GM21737 (cell line): ENCODE measurements at regions not wholly inside any gene's neighbourhood (a gene's known extent, or its start where the extent isn't known, plus 50 kb on each side); places are given as distances from the start of the nearest gene placed in this dataset.
"Not testable (repeated sequence)": the region's sequence is repeated elsewhere in the genome, so short reads cannot be mapped to it uniquely, and the experiment has no call there.

ENCODE experiments used
- ATAC-seq: cut with Tn5 transposase; IDR thresholded peaks from one replicate; pipeline ENCODE4 v1.9.1; 2021; ENCODE audit warnings: mild to moderate bottlenecking, moderate library complexity; ENCODE audit not compliant: unreplicated experiment

DNA sequence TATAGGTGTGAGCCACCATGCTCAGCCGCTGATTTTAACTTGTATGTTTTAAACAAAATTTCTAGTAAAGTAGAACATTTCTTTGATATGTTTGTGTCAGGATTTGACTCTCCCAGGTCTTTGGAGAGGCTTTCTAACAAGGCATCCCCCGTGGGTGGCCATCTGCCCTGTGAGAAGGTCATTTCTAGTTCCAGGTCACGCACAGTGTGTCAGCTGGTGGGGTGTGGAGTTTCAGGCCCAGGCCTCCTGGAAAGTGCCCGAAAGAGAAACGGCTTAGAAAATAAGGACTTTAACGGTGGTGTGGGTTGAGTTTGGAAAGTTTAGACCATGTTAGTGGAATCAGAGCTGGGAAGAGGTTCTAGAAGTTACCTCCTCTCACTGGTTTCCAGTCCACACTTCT lies 61.0 kb downstream of the SPDYE17 start:
- not testable (repeated sequence) for ATAC-seq

DNA sequence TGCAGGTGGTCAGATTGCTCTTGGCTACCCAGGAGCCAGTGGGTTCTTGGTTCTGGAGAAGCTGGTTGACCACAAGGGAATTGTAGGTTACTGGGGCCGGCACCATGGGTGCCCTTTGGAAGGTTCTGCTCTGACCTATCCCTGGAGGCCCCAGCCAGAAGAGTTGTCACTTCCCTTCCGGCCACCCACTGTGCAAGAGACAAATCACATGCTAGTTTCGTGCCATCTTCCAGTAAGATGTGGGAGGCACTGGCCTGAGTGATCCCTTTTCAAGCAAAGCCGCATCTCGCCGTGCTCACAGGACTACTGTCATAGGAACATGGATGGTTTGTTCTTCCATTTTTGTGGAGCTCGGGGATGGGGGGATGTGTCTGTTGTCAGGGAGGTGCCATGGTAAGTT lies 62.3 kb downstream of the SPDYE17 start:
- not testable (repeated sequence) for ATAC-seq

DNA sequence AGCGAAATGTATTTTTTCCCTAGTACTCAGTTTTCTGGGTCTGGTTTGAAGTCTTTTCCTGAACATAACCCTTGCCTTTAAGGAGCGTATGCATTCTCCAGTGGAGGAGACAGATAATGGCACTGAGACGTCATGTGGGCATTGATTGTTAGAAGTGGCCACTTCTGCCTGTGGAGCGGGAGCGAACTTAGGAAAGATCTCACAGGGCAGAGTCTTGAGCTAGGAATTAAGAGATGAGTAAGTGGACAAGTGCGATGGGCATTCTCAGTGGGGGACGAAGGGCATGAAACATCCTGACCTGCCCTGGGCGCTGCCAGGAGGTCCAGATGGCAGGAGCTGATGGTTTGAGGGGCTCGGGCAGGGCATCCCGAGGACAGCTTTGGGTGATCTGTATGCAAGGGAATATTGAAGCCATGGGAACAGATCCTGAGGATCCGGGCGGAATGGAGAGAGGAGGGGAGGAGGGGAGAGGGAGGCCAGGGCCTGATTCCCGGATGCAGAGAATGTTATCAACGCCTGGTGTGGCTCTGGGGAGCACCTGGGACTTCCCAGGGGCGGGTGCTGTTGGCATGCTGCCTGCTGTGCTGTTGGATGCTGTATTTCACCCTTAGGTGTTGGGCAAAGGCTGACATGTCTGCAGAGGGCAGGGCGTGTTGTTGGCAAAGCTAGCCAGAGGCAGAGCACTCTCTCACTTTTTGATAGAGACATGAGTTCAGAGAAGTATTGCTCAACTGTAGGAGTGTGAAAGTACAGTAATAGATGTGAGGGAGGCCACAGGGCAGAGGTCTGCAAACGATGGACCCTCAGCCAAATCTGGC lies 66.2 kb downstream of the SPDYE17 start:
- ATAC-seq = not testable (repeated sequence)

DNA sequence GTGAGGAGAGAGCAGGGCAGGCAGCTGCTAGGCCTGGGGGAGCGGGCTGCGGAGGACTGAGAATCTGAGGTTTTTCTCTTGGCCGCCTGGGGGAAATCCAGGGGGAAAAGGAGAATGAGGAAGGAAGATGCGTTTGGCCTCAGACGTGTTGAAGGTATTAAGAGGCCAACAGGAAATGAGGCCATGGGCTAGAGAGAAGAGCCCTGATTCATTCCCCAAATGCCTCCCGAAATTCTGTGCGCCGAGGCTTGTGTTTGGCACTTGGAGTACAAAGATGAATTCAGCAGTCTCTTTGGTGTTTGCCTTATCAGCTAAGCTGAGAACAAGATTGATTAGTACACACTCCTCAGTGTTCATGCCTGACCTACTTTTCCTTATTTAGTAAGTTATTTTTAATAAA lies 68.1 kb downstream of the SPDYE17 start:
- not testable (repeated sequence) for ATAC-seq

DNA sequence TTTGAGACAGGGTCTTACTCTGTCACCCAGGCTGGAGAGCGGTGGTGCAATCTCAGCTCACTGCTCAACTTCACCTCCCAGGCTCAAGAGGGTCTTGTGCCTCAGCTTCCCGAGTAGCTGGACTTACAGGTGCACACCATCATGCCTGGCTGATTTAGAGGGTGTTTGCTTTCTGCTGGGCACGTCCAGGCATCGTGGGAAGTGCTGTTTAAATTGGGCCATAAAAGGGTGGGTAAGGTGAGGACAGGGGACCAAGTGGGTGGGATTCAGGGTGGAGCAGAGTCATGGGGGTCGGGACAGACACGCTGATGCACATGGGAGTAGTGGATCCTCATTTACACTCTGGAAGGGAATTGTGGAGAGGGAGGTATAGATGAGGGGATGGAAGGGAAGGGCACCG lies 69.1 kb downstream of the SPDYE17 start:
- ATAC-seq = not testable (repeated sequence)

DNA sequence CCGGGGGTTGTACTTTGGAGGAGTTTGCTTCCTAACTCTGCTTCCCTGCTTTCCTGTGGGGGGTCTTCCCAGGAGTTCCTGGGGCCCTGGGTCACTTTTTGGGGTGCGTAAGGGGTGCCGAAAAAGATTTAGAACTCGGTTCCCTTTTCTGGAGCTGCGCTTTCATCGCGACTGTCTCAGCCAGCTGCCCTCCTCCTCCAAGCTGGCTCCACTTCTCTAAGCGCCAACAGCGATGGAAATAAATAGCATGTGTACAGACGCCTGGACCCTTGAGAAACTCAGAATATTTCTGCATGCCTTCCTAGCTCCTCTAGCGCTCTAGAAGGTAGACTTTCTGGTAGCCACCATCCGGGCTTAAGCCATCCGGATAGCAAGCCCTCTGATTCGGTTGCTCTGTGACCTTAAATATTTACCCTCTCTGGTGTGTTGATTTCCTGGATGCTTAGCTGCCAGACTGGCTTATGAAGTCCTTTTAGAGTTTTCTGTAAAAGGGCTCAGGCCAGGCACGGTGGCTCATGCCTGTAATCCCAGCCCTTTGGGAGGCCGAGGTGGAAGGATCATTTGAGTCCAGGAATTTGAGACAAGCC lies 71.7 kb downstream of the SPDYE17 start:
- ATAC-seq = peak; percentile 12

DNA sequence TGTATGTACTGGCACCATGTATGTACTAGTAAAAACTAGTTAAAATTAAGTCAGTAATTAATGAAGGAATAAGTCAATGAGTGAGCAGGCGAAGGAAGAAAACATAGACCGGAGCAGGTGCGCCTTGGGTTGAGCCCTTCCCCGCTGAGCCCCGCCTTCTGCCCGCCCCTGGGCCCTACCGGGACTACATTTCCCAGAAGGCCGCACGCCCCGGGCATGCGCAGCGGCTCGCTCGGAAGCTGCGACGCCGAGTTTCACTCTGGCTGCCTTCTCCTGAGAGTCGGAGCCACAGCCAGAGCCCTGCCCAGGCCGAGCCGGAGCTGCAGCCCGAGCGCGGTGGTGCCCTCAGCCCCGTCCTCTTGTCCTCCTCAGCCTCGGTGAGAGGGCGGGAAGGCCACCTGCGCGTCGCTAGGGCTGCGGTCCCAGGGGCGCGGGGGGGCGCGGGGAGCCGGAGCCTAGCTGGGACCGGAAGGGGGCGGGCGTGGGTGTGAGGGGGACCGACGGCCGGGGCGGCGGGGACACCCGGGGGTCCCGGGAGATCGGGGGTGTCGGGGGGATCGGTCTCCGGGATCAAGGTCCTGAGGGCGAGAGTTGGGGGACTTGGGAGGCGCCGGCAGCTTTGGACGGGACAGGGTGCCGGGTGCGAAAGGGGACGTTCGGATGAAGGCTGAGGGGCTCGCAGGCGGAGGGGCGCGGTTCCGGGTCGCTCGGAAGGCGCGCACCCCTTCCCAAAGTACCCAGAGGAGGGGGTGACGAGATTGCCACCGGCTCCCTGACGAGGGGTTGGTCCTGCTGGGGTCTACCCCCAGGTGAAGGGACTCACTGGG lies 72.4 kb downstream of the SPDYE17 start:
- peak; percentile 97 for ATAC-seq

DNA sequence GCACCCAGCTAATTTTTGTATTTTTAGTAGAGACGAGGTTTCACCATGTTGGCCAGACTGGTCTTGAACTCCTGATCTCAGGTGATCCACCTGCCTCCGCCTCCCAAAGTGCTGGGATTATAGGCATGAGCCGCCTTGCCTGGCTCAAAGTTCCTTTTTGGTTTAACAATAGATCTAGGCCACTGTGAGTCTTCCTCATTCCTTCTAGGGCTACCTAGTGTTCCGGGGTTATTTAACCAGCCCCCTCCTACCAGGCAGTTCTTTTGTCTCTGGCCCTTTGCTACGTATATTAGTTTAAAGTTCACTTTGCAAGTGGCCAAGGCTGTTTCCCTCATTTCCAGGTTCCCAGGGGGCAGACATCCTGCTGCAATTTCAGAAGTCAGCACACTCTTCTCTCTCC lies 75.6 kb downstream of the SPDYE17 start:
- ATAC-seq = not testable (repeated sequence)

DNA sequence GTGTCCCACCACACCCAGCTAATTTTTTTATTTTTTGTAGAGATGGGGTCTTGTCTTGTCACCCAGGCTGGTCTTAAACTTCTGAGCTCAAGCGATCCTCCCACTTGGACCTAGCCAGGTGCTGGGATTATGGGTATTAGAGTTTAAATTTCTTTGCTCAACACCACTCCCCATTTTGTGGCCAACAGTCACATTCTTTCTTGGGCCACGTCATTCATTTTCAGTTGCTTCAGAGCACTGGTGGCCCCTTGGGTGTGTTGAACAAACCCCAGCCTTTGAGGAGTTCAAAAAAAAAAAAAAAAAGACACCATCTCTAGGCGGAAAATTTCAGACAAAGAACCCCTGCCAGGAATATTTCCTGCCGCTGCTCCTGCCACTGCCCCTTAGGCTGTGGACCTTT lies 77.0 kb downstream of the SPDYE17 start:
- ATAC-seq = not testable (repeated sequence)

DNA sequence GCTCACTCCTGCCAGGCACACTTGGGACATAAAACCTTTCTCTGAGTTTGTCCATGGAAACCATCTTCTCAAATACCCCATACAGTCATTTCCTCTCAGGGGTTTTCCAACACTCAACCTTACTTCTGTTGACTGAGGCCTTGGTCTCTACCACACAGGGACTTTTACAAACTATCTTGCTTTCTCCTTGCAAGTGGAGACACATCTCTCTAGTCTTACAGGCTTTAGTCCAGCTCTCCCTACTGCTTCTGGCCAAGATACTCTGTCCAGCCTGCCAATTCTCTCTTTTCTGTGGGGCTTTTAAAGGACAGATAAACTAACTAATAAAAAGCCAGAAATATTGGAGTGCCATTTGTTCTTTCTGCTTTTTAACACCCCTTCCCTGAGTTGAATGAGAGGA lies 87.6 kb downstream of the SPDYE17 start:
- peak; percentile 64 for ATAC-seq

DNA sequence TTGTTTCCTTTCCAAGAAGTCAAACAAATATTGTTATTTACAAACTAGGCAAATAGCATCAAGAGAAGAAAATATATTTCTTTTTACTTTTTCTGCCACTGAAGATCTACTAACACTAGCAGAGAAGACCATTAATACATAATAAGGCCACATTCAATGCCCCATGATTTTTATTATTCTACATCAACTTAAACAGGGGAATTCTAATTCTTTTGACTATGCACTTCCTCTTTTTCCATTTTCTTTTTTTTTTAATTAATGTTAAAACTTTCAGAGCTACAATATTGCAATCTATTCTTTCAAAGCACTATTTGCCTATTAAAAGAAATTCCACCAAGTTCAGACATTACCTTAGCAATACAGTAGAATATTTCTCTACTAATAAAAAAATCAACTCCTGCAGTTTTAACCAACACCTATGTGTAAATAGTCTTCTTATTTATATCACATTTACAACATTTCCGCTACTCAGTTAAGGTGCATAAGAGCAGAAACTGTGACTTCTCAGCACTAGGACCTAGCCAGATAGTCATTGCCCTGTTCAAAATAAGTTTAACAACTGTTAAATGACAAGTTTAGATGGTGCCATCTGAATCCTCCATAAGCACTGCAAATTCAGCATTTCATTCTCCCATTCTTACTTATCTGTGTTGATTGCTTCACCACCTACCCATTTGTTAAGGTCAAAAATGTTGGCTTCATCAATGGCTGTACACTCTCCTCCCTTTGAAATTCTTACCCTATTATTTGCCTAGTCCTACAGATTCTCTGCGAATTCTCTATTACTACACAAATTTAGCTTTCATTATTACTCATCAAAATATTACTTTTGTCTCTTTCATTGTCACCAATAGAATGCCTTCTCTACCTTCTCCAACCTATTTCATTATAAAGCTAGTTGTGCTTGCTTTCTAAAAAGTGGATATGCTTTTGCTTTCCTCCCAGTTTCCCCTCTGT lies 90.1 kb downstream of the SPDYE17 start:
- ATAC-seq = not testable (repeated sequence)

DNA sequence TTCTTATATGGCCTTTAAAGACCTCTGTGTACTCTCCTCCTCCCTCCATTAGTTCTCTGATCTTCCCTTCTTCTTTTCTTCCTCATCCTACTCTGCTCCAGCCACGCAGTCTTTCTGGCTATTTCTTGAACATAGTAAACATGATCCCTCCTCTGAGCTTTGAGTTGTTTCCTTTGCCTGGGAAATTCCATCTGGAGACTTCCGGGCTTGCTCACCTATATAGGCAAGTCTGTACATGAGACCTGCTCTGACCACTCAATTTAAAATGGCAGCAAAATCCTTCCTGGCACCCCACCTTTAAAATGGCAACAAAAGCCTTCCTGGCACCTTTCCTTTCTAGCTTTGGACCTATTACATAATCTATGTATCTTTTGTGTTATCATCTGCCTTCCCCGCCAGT lies 94.4 kb downstream of the SPDYE17 start:
- ATAC-seq = not testable (repeated sequence)

DNA sequence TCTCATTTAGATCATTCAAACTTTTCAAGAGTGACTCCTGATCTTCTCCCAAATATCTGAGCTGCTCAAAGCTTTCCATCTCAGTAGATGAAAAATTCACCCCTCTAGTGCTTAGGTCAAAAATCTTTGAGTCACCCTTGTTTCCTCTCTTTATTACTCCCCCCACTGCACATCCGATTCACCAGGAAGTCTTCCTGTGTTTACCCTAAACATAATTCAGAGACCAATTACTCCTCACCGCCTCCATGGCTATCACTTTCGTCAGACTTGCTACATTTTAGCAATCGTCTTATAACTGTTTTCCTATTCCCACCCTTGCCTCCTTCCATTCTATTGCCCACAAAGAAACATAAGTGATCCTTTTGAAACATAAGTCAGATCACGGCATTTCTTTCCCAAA lies 94.8 kb downstream of the SPDYE17 start:
- ATAC-seq = not testable (repeated sequence)

DNA sequence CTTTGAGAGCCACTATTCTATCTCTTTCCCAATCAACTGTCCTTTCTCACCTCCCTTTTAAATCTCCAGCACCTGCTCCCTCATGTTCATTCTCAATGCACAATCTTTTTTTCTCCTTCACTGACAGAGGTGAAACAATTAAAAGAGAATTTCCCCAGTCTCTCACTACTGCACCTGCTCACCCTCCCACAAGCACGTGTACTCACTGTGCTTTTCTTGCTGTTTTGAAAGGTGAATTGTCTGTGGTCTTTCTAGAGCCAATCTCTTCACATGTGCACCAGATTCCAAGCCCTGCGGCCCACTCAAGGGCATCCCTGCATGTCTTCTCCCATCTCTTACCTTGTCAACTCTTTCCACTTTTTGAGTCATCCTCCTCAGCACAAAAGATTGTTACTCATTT lies 95.8 kb downstream of the SPDYE17 start:
- not testable (repeated sequence) for ATAC-seq

DNA sequence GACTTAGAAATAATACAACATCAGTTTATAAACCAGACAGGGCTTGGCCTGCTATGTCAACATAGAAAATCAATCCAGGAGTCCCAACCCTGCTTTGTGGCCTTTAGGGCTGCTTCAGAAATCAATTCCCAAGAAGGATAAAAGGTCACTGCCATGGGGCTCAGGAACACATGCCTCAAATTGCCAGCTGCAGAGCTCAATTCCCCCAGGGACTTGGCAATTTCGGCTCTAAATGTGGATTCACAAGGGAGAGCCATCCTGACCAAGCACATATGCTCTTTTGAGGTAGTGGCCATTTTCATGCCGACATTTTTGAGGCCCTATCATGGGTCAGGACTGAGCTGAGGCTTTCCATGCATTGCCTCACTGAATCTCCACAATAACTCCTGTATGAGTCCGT lies 97.5 kb downstream of the SPDYE17 start:
- ATAC-seq = not testable (repeated sequence)

DNA sequence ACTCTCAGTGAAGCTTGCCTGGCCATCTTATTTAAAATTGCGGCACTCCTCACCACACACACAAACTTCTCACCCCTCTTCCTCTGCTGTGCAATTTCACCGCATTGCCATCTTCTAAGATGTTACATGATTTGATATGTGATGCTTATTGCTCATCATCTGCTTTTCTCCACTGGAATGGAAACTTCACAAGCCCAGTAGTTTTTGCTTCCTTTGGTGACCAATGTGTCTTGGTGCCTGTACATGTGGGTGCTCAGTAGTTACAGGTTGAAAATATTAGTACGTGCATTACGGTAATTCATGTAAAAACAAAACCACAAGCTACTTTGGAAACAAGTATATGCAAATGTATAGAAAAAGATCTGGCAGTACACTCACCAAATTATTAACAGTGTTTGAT lies 99.2 kb downstream of the SPDYE17 start:
- not testable (repeated sequence) for ATAC-seq

DNA sequence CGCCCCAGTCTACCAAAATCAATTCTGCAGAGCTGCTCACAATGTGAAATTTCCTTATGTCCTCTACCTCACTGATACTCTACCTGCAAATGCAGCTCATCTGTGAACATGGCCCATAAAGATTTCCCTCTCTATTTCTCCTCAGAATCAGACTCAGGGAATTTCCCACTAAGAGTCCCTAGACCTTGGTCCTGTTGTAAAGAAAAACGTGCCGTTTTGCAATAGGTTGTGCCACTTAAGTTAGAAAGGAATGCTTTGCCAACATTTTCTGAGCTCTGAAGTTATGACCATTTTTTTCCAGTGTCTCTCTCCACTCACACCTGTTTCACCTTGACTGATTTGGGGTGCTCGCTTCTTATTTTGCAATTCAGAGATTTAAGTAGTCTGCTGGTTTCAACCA lies 100.7 kb downstream of the SPDYE17 start:
- ATAC-seq = not testable (repeated sequence)

DNA sequence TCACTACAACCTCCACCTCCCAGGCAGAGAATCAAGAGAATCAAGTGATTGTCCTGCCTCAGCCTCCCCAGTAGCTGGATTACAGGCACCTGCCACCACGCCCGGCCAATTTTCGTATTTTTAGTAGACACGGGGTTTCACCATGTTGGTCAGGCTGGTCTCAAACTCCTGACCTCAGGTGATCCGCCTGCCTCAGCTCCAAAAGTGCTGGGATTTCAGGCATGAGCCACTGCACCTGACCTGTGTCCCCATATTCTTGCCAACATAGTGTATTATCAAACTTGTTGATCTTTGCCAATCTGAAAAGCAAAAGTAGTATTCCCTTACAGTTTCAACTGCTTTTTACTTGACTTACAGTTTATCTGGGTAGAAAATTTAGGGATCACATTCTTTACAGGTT lies 101.7 kb downstream of the SPDYE17 start:
- not testable (repeated sequence) for ATAC-seq

DNA sequence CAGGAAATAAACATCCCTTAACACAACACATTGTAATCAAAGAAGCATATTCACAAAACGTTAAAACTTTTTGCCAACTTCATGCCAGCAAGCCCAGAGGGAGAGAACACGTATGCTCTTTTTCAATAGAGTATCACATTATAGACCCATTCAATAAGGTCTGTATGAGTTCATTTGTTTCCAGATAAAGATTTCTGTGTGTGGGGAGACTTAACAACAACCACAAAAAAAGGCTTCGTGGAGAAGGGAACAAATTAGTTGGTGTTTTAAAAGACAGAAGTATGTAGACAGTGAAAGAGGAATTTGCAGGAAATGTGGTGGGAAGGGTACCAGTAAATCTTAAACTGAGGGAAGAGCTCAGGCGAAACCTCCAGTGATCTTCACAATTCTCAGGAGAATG lies 103.4 kb downstream of the SPDYE17 start:
- not testable (repeated sequence) for ATAC-seq

DNA sequence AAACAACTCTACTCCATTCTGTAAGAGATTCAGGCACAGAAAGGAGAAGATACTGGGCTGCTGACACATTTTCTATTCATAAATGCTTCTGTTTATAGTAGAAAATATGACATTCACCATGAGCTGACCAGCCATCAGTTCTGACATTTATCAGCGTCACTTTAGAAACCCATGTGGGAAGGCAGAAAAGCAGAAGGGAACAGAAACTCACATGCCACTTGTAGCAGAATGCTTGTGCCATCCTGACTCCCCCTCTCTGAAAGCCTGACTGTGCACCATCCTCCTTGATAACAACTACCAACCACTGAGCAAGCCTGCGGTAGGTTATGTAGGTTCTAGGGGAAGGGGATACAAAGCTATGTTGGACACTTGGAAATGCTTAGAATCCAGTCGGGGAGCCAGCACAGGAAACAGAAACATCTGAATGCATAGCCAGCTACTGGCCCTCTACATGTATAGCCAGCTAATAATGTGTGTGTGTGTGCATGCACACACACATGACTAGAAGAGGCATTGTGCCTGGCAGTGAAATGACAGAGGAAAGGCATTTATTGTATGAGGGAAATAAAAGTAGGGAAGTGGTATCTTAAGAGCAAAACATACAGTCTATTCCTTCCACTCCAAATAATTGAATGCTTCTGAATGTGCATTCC lies 104.3 kb downstream of the SPDYE17 start:
- ATAC-seq = not testable (repeated sequence)
